Left ventricle myocardium inferior (tissue), 1 donor: ENCODE measurements at regions not wholly inside any gene's neighbourhood (a gene's known extent, or its start where the extent isn't known, plus 50 kb on each side); places are given as distances from the start of the nearest gene placed in this dataset.

Source experiments
- DNase-seq: peaks from one replicate; pipeline ENCODE4 v3.0.0-alpha.2; 2020
- H3K27ac ChIP-seq: fragments of 200-600 bp; replicated peaks from 2 replicates; pipeline ENCODE4 v1.8.0; 2021
- H3K27me3 ChIP-seq: fragments of 200-600 bp; 2 replicates; pipeline ENCODE4 v1.8.0; 2021; ENCODE audit warnings: low read depth
- H3K36me3 ChIP-seq: fragments of 200-600 bp; 2 replicates; pipeline ENCODE4 v1.8.0; 2021
- H3K4me1 ChIP-seq: fragments of 200-600 bp; 2 replicates; pipeline ENCODE4 v1.8.0; 2021
- H3K4me3 ChIP-seq: fragments of 200-600 bp; 2 replicates; pipeline ENCODE4 v1.8.0; 2021; ENCODE audit warnings: mild to moderate bottlenecking, moderate library complexity
- H3K9me3 ChIP-seq: fragments of 200-600 bp; replicated peaks from 2 replicates; pipeline ENCODE4 v1.8.0; 2021
- CTCF ChIP-seq: fragments of 200-600 bp; IDR thresholded peaks from 2 replicates; pipeline ENCODE4 v1.8.0; 2021; ENCODE audit warnings: antibody characterized with exemption, mild to moderate bottlenecking, borderline replicate concordance
- intact Hi-C: fragments of 100-400 bp; cut with micrococcal nuclease; formaldehyde crosslinking; loops from one replicate; pipeline ENCODE4 v1.11.0; 2022
- donor health status: DM: no; HTN: yes; CAD: no; lungs with severe emphysema.

GRCh38 chr6:87975561-87975960, 72.1 kb upstream of the SPACA1 start:
- DNase-seq = no peak
- Histone ChIP-seq H3K27ac (no peak overlapping the region), H3K9me3 (no peaks in the 10 kb centered on the region), H3K36me3 (no peaks in the 10 kb centered on the region), H3K4me3 (no peak overlapping the region), H3K4me1 (no peaks in the 10 kb centered on the region), H3K27me3 (peaks cover 29% of the 10 kb centered on the region)
- no peak for TF ChIP-seq CTCF
- intact Hi-C loops = no loop called here

- Histone ChIP-seq H3K4me3 (no peak overlapping the region), H3K36me3 (no peaks in the 10 kb centered on the region), H3K27me3 (peaks cover 55% of the 10 kb centered on the region), H3K4me1 (peaks cover 3% of the 10 kb centered on the region), H3K27ac (no peak overlapping the region), H3K9me3 (no peaks in the 10 kb centered on the region)
- no peak for DNase-seq
- intact Hi-C loops = no loop called here
- TF ChIP-seq CTCF = no peak
Observed at GRCh38 chr6:87972279-87972678, 75.4 kb upstream of the SPACA1 start.

GRCh38 chr6:87971605-87972262, 75.9 kb upstream of the SPACA1 start:
- no peaks in the 10 kb centered on the region for H3K36me3 ChIP-seq
- no peaks in the 10 kb centered on the region for H3K9me3 ChIP-seq
- no peak for TF ChIP-seq CTCF
- no peak overlapping the region for H3K27ac ChIP-seq
- no peak overlapping the region for H3K4me3 ChIP-seq
- no peak for DNase-seq
- intact Hi-C loops = no loop called here
- peaks cover 3% of the 10 kb centered on the region for H3K4me1 ChIP-seq
- H3K27me3 ChIP-seq = peaks cover 60% of the 10 kb centered on the region

- Histone ChIP-seq H3K4me3 (peak overlapping the region; percentile 60), H3K27ac (no peak overlapping the region), H3K27me3 (peaks cover 67% of the 10 kb centered on the region), H3K4me1 (peaks cover 3% of the 10 kb centered on the region), H3K9me3 (no peaks in the 10 kb centered on the region), H3K36me3 (no peaks in the 10 kb centered on the region)
- TF ChIP-seq CTCF = no peak
- no peak for DNase-seq
- intact Hi-C loops = no loop called here
Observed at GRCh38 chr6:87968435-87969278, 79.0 kb upstream of the SPACA1 start.

GRCh38 chr6:87965806-87966205, 81.8 kb upstream of the SPACA1 start:
- H3K27me3 ChIP-seq = peaks cover 64% of the 10 kb centered on the region
- H3K9me3 ChIP-seq = no peaks in the 10 kb centered on the region
- no peak overlapping the region for H3K27ac ChIP-seq
- H3K36me3 ChIP-seq = no peaks in the 10 kb centered on the region
- intact Hi-C loops = no loop called here
- no peak overlapping the region for H3K4me3 ChIP-seq
- peaks cover 3% of the 10 kb centered on the region for H3K4me1 ChIP-seq
- DNase-seq = no peak
- no peak for TF ChIP-seq CTCF
